Dendritic cell treated with granulocyte-macrophage colony-stimulating factor and Interleukin-4, amounts not matched to agents 40 ng/mL and 50 ng/mL, for 4 days (primary cell): ENCODE measurements at regions not wholly inside any gene's neighbourhood (a gene's known extent, or its start where the extent isn't known, plus 50 kb on each side); places are given as distances from the start of the nearest gene placed in this dataset.
"Not testable (repeated sequence)": the region's sequence is repeated elsewhere in the genome, so short reads cannot be mapped to it uniquely, and the experiment has no call there.

Source experiments
- H3K27ac Mint-ChIP-seq: one replicate; pipeline ENCODE4 v1.8.0; 2022; ENCODE audit warnings: mild to moderate bottlenecking, mixed read lengths
- H3K27me3 Mint-ChIP-seq: one replicate; pipeline ENCODE4 v1.8.0; 2022; ENCODE audit warnings: mild to moderate bottlenecking, mixed read lengths
- H3K36me3 Mint-ChIP-seq: one replicate; pipeline ENCODE4 v1.8.0; 2022; ENCODE audit warnings: low read depth, mixed read lengths
- H3K4me1 Mint-ChIP-seq: one replicate; pipeline ENCODE4 v1.8.0; 2022; ENCODE audit warnings: low read depth, mixed read lengths
- H3K4me3 Mint-ChIP-seq: one replicate; pipeline ENCODE4 v1.8.0; 2022; ENCODE audit warnings: mild to moderate bottlenecking, moderate library complexity, mixed read lengths
- H3K9me3 Mint-ChIP-seq: one replicate; pipeline ENCODE4 v1.8.0; 2022; ENCODE audit warnings: mixed read lengths
- intact Hi-C: fragments of 100-400 bp; cut with micrococcal nuclease; formaldehyde crosslinking; loops from one replicate; pipeline ENCODE4 v1.15.0; 2022

GRCh38 chr5:97998941-97999340 is 774.5 kb upstream of the RGMB start:
- Mint-ChIP-seq H3K4me1 (no peaks in the 10 kb centered on the region), H3K27ac (no peak overlapping the region), H3K36me3 (no peaks in the 10 kb centered on the region), H3K27me3 (no peaks in the 10 kb centered on the region), H3K9me3 (peaks cover 8% of the 10 kb centered on the region), H3K4me3 (no peak overlapping the region)
- intact Hi-C loops: no loop called here

- Mint-ChIP-seq H3K4me1 (no peaks in the 10 kb centered on the region), H3K9me3 (peaks cover 27% of the 10 kb centered on the region), H3K36me3 (no peaks in the 10 kb centered on the region), H3K4me3 (no peak overlapping the region), H3K27ac (no peak overlapping the region), H3K27me3 (no peaks in the 10 kb centered on the region)
- intact Hi-C loops: no loop called here
Measured at GRCh38 chr5:98004463-98004862, 769.0 kb upstream of the RGMB start.

- no peaks in the 10 kb centered on the region for H3K4me1 Mint-ChIP-seq
- intact Hi-C loops: no loop called here
- peaks cover 23% of the 10 kb centered on the region for H3K9me3 Mint-ChIP-seq
- no peaks in the 10 kb centered on the region for H3K27me3 Mint-ChIP-seq
- no peaks in the 10 kb centered on the region for H3K36me3 Mint-ChIP-seq
- no peak overlapping the region for H3K27ac Mint-ChIP-seq
- H3K4me3 Mint-ChIP-seq: no peak overlapping the region
Measured at GRCh38 chr5:98016771-98017170, 756.7 kb upstream of the RGMB start.

- H3K36me3 Mint-ChIP-seq, intact Hi-C loops, H3K27ac Mint-ChIP-seq, H3K4me1 Mint-ChIP-seq, H3K4me3 Mint-ChIP-seq, H3K27me3 Mint-ChIP-seq: not testable (repeated sequence)
- peaks cover 43% of the 10 kb centered on the region for H3K9me3 Mint-ChIP-seq
Measured at GRCh38 chr5:98030273-98030672, 743.2 kb upstream of the RGMB start.

- H3K9me3 Mint-ChIP-seq: peaks cover 36% of the 10 kb centered on the region
- H3K4me3 Mint-ChIP-seq, H3K27me3 Mint-ChIP-seq, H3K36me3 Mint-ChIP-seq, H3K27ac Mint-ChIP-seq, H3K4me1 Mint-ChIP-seq, intact Hi-C loops: not testable (repeated sequence)
Measured at GRCh38 chr5:98031036-98031435, 742.4 kb upstream of the RGMB start.

- Mint-ChIP-seq H3K27me3 (no peaks in the 10 kb centered on the region), H3K27ac (no peak overlapping the region), H3K4me3 (no peak overlapping the region), H3K4me1 (no peaks in the 10 kb centered on the region), H3K36me3 (no peaks in the 10 kb centered on the region), H3K9me3 (peaks cover 36% of the 10 kb centered on the region)
- intact Hi-C loops: no loop called here
Measured at GRCh38 chr5:98031496-98031895, 742.0 kb upstream of the RGMB start.

- no peaks in the 10 kb centered on the region for H3K27me3 Mint-ChIP-seq
- intact Hi-C loops: no loop called here
- H3K9me3 Mint-ChIP-seq: peaks cover 36% of the 10 kb centered on the region
- no peaks in the 10 kb centered on the region for H3K36me3 Mint-ChIP-seq
- no peaks in the 10 kb centered on the region for H3K4me1 Mint-ChIP-seq
- no peak overlapping the region for H3K4me3 Mint-ChIP-seq
- no peak overlapping the region for H3K27ac Mint-ChIP-seq
Measured at GRCh38 chr5:98031926-98032325, 741.5 kb upstream of the RGMB start.

GRCh38 chr5:98041661-98042060 is 731.8 kb upstream of the RGMB start:
- intact Hi-C loops: no loop called here
- H3K27me3 Mint-ChIP-seq: no peaks in the 10 kb centered on the region
- no peaks in the 10 kb centered on the region for H3K36me3 Mint-ChIP-seq
- H3K9me3 Mint-ChIP-seq: no peaks in the 10 kb centered on the region
- no peak overlapping the region for H3K27ac Mint-ChIP-seq
- no peaks in the 10 kb centered on the region for H3K4me1 Mint-ChIP-seq
- H3K4me3 Mint-ChIP-seq: no peak overlapping the region

GRCh38 chr5:98042521-98042920 is 730.9 kb upstream of the RGMB start:
- Mint-ChIP-seq H3K27ac (no peak overlapping the region), H3K4me1 (no peaks in the 10 kb centered on the region), H3K4me3 (no peak overlapping the region), H3K27me3 (no peaks in the 10 kb centered on the region), H3K9me3 (no peaks in the 10 kb centered on the region), H3K36me3 (no peaks in the 10 kb centered on the region)
- intact Hi-C loops: no loop called here

GRCh38 chr5:98042961-98043360 is 730.5 kb upstream of the RGMB start:
- H3K36me3 Mint-ChIP-seq: no peaks in the 10 kb centered on the region
- H3K4me1 Mint-ChIP-seq: no peaks in the 10 kb centered on the region
- H3K27ac Mint-ChIP-seq: no peak overlapping the region
- intact Hi-C loops: no loop called here
- no peak overlapping the region for H3K4me3 Mint-ChIP-seq
- no peaks in the 10 kb centered on the region for H3K27me3 Mint-ChIP-seq
- H3K9me3 Mint-ChIP-seq: no peaks in the 10 kb centered on the region

- no peak overlapping the region for H3K4me3 Mint-ChIP-seq
- intact Hi-C loops: no loop called here
- no peak overlapping the region for H3K27ac Mint-ChIP-seq
- no peaks in the 10 kb centered on the region for H3K36me3 Mint-ChIP-seq
- no peaks in the 10 kb centered on the region for H3K4me1 Mint-ChIP-seq
- H3K9me3 Mint-ChIP-seq: peaks cover 21% of the 10 kb centered on the region
- H3K27me3 Mint-ChIP-seq: no peaks in the 10 kb centered on the region
Measured at GRCh38 chr5:98050583-98050982, 722.9 kb upstream of the RGMB start.

GRCh38 chr5:98053170-98053569 is 720.3 kb upstream of the RGMB start:
- Mint-ChIP-seq H3K27ac (no peak overlapping the region), H3K4me3 (no peak overlapping the region), H3K9me3 (peaks cover 21% of the 10 kb centered on the region), H3K27me3 (no peaks in the 10 kb centered on the region), H3K4me1 (no peaks in the 10 kb centered on the region), H3K36me3 (no peaks in the 10 kb centered on the region)
- intact Hi-C loops: no loop called here

- intact Hi-C loops: no loop called here
- no peaks in the 10 kb centered on the region for H3K27me3 Mint-ChIP-seq
- H3K4me1 Mint-ChIP-seq: no peaks in the 10 kb centered on the region
- no peak overlapping the region for H3K4me3 Mint-ChIP-seq
- H3K36me3 Mint-ChIP-seq: no peaks in the 10 kb centered on the region
- H3K27ac Mint-ChIP-seq: no peak overlapping the region
- no peaks in the 10 kb centered on the region for H3K9me3 Mint-ChIP-seq
Measured at GRCh38 chr5:98060148-98060547, 713.3 kb upstream of the RGMB start.

GRCh38 chr5:98064118-98064685 is 709.3 kb upstream of the RGMB start:
- no peaks in the 10 kb centered on the region for H3K9me3 Mint-ChIP-seq
- H3K4me1 Mint-ChIP-seq: no peaks in the 10 kb centered on the region
- no peaks in the 10 kb centered on the region for H3K36me3 Mint-ChIP-seq
- intact Hi-C loops: no loop called here
- no peak overlapping the region for H3K4me3 Mint-ChIP-seq
- H3K27me3 Mint-ChIP-seq: no peaks in the 10 kb centered on the region
- H3K27ac Mint-ChIP-seq: no peak overlapping the region

- Mint-ChIP-seq H3K27ac (no peak overlapping the region), H3K4me1 (no peaks in the 10 kb centered on the region), H3K9me3 (no peaks in the 10 kb centered on the region), H3K27me3 (no peaks in the 10 kb centered on the region), H3K4me3 (no peak overlapping the region), H3K36me3 (no peaks in the 10 kb centered on the region)
- intact Hi-C loops: no loop called here
Measured at GRCh38 chr5:98065261-98065909, 708.1 kb upstream of the RGMB start.
